ENCODE measurements at regions not wholly inside any gene's neighbourhood (a gene's known extent, or its start where the extent isn't known, plus 50 kb on each side); places are given as distances from the start of the nearest gene placed in this dataset.

DNA sequence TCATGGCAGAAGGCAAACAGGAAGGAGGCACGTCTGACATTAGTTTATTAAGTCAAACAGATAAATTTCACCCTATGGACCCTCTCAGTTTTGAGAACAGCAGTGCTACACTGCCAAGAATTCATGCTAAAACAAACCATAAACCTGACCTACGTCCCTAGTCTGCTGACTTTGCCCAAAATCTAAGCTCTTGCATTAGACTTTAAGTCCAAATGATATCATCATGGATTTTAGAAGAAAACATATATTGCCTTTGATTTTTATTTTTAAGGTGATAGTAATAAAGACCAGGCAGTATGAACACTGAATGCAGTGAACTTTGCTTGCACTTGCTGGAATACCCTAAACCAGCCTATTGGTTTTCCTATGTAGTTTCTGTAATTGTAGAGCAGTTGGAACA lies 79.6 kb upstream of the GADL1 start:
- Histone ChIP-seq H3K9me3 (no peaks in the 10 kb centered on the region), H3K36me3 (no peaks in the 10 kb centered on the region), H3K4me1 (no peaks in the 10 kb centered on the region), H3K27ac (no peak overlapping the region), H3K4me3 (no peak overlapping the region), H3K27me3 (ENCODE audit: low read depth) (no peaks in the 10 kb centered on the region)
- intact Hi-C loops (cut with DNase I), result no loop called here
- DNase-seq, result no peak
- TF ChIP-seq, protein P1, sequence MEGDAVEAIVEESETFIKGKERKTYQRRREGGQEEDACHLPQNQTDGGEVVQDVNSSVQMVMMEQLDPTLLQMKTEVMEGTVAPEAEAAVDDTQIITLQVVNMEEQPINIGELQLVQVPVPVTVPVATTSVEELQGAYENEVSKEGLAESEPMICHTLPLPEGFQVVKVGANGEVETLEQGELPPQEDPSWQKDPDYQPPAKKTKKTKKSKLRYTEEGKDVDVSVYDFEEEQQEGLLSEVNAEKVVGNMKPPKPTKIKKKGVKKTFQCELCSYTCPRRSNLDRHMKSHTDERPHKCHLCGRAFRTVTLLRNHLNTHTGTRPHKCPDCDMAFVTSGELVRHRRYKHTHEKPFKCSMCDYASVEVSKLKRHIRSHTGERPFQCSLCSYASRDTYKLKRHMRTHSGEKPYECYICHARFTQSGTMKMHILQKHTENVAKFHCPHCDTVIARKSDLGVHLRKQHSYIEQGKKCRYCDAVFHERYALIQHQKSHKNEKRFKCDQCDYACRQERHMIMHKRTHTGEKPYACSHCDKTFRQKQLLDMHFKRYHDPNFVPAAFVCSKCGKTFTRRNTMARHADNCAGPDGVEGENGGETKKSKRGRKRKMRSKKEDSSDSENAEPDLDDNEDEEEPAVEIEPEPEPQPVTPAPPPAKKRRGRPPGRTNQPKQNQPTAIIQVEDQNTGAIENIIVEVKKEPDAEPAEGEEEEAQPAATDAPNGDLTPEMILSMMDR (IDR thresholded peaks at IDR 0.05), result no peak
- no peak for ATAC-seq

- Histone ChIP-seq H3K9me3 (no peaks in the 10 kb centered on the region), H3K27me3 (ENCODE audit: low read depth) (no peaks in the 10 kb centered on the region), H3K36me3 (no peaks in the 10 kb centered on the region), H3K27ac (no peak overlapping the region), H3K4me1 (no peaks in the 10 kb centered on the region), H3K4me3 (no peak overlapping the region)
- DNase-seq (no peak), ATAC-seq (no peak)
- intact Hi-C loops (cut with DNase I), result no loop called here
- TF ChIP-seq, protein P1 (IDR thresholded peaks at IDR 0.05), result no peak
Observed at GRCh38 chr3:30977592-30977991, 83.1 kb upstream of the GADL1 start.

- intact Hi-C loops (cut with DNase I), result no loop called here
- DNase-seq, result no peak
- TF ChIP-seq, protein P1 (IDR thresholded peaks at IDR 0.05), result no peak
Observed at GRCh38 chr3:30980993-30981392, 86.5 kb upstream of the GADL1 start.

DNA sequence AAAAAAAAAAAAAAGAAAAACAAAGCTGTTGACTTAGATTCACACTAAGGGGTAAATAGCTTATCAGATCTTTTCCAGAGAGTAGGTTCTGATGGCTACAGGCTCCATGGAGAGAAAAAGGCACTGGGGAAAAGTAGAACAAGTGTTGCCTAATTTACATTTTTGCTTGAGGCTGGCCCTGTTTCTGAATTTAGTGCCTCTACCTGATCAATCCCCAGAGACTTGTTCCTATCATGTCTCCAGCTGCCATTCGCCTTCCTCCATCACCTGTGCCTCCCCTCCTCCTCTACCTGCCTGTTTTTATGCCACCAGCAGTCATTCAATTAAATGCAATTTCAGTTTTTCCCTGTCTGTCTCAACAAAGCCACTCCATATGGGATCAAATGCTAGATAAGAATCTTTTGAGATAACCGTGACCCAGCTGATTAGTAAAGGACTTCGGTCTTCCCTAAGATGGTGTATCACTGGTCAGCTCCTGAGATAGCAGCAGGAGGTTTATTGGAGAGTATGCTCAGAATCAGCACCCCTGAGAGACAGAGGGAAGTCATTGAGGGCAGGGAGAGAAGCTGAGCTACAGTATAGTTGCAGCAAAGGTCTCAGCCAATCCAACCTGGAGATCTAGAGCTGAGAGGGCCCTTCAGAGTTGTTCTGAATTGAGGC lies 88.1 kb upstream of the GADL1 start:
- H3K4me1 ChIP-seq, result peaks cover 9% of the 10 kb centered on the region
- intact Hi-C loops (cut with DNase I), result no loop called here
- TF ChIP-seq, protein P1 (IDR thresholded peaks at IDR 0.05), result no peak
- no peak overlapping the region for H3K27ac ChIP-seq
- no peak overlapping the region for H3K4me3 ChIP-seq
- H3K36me3 ChIP-seq, result no peaks in the 10 kb centered on the region
- DNase-seq, result no peak
- H3K9me3 ChIP-seq, result no peaks in the 10 kb centered on the region
- no peak for ATAC-seq
- no peaks in the 10 kb centered on the region for H3K27me3 ChIP-seq (ENCODE audit: low read depth)

More at GRCh38 chr3:30980993-30981392, 86.5 kb upstream of the GADL1 start:
- no peak overlapping the region for H3K27ac ChIP-seq
- no peaks in the 10 kb centered on the region for H3K36me3 ChIP-seq
- ATAC-seq, result no peak
- H3K4me1 ChIP-seq, result peaks cover 9% of the 10 kb centered on the region
- H3K4me3 ChIP-seq, result no peak overlapping the region
- no peaks in the 10 kb centered on the region for H3K9me3 ChIP-seq
- no peaks in the 10 kb centered on the region for H3K27me3 ChIP-seq (ENCODE audit: low read depth)

DNA sequence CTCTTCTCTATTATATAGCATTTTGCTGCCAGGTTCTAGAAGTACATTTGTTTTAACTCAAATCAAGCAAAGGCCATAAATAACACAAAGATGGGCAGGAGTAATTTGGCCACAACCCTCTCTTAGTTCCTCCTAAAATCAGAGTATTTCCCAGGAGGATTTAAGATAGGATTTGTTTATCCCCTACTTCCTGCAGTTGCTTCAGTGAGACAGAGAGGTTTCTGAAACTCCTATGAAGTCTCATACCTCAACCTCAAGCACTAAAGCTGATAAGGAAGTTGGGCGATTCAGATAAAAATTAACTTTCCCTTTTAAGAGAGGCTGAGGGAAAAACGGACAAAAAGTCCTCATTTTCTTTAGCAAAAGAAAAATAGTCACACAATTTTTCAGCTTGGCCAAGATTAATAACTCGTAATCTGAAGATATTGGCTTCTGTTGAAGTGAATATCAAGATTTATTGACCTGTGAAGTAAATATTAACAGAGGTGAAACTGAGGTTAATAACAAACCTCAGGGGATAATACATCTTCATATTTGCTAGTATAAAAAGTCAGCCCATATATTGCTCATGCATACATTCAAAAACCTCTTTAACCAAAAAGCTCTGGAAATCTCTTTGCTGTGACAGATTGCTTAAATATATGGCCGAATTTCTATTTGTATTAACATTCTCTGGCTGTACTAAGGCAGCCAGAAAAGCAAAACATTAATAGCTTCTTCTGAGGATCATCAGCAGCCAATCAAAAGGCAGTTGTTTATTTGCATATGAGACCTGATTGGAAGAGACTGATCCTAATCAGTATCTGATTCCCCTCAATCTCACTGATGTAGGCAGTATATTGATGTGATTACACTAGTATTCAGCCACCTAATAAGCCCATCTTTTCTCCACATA lies 90.6 kb upstream of the GADL1 start:
- Histone ChIP-seq H3K9me3 (no peaks in the 10 kb centered on the region), H3K36me3 (no peaks in the 10 kb centered on the region), H3K4me3 (no peak overlapping the region), H3K27ac (no peak overlapping the region), H3K27me3 (ENCODE audit: low read depth) (no peaks in the 10 kb centered on the region), H3K4me1 (peaks cover 9% of the 10 kb centered on the region)
- TF ChIP-seq, protein P1 (IDR thresholded peaks at IDR 0.05), result no peak
- ATAC-seq, result no peak
- DNase-seq, result no peak
- intact Hi-C loops (cut with DNase I), result no loop called here
